ENCODE measurements at regions not wholly inside any gene's neighbourhood (a gene's known extent, or its start where the extent isn't known, plus 50 kb on each side); places are given as distances from the start of the nearest gene placed in this dataset.

DNA sequence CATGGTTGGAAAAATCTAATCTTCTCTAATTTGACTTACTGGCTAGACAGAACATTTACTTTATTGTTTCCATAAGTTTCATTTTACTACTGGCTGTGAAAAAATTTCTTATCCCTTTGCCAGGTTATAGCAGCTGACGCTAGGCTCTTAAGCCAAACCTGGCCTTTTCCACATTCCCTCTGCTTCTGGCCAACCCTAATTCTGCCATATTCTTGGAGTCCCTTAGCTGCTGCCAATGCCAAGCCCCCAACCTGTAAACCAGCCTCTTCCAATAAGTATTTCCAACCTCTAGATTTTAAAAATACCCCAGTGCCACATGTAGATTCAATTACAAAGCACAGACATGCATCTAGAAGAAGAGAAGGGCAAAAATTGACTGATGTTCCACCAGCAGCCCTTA, 452.3 kb upstream of the MEX3C start:
- Histone ChIP-seq H3K36me3 (ENCODE audit: control insufficient read depth in 4 of 4, insufficient read depth in 4 of 4, low read length in 4 of 4) (no peaks in the 10 kb centered on the region), H3K9me3 (ENCODE audit: control insufficient read depth in 4 of 4, insufficient read depth in 3 of 4, low read length in 3 of 4) (peaks cover 0 to 2% (median 0%) of the 10 kb centered on the region in 4 donors), H3K4me1 (ENCODE audit: control insufficient read depth in 5 of 5, insufficient read depth in 5 of 5, low read length in 5 of 5) (no peaks in the 10 kb centered on the region), H3K27ac (ENCODE audit: low read depth in 1 of 2, low read length in 1 of 2) (no peak overlapping the region), H3K4me3 (no peak overlapping the region), H3K27me3 (ENCODE audit: control insufficient read depth in 3 of 3, insufficient read depth in 3 of 3, low read length in 2 of 3) (no peaks in the 10 kb centered on the region), H3K9ac (ENCODE audit: insufficient read depth in 1 of 2, low read length in 2 of 2) (no peak overlapping the region)
- DNase-seq (no peak), ATAC-seq (ENCODE audit: insufficient read depth, low FRiP score) (no peak)
- WGBS, 2 donors, result 92 to 96% methylated on average over 1 of the region's 1 CpG
- TF ChIP-seq, protein P1, sequence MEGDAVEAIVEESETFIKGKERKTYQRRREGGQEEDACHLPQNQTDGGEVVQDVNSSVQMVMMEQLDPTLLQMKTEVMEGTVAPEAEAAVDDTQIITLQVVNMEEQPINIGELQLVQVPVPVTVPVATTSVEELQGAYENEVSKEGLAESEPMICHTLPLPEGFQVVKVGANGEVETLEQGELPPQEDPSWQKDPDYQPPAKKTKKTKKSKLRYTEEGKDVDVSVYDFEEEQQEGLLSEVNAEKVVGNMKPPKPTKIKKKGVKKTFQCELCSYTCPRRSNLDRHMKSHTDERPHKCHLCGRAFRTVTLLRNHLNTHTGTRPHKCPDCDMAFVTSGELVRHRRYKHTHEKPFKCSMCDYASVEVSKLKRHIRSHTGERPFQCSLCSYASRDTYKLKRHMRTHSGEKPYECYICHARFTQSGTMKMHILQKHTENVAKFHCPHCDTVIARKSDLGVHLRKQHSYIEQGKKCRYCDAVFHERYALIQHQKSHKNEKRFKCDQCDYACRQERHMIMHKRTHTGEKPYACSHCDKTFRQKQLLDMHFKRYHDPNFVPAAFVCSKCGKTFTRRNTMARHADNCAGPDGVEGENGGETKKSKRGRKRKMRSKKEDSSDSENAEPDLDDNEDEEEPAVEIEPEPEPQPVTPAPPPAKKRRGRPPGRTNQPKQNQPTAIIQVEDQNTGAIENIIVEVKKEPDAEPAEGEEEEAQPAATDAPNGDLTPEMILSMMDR (IDR thresholded peaks at IDR 0.05; ENCODE audit: control extremely low read depth, extremely low read depth), result no peak

DNA sequence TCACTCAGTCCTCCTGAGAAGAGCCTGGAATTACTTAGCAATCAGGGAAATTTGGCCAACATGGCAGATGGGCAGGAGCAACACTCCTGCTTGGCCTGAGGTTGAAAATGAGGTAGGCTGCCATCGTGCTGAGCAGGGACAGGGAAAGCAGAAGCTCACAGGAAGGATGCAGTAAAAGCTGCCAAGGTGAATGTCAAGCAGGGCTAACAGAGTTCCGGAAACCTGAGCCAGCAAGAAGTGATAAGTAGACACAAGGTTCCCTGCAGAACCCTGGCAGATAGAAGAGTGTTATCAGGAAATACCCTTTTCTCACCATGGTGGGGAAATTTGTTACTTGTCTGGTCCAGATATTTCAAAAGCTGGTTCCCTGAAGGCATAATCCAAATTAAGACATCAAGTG, 454.3 kb upstream of the MEX3C start:
- H3K4me1 ChIP-seq (ENCODE audit: control insufficient read depth in 5 of 5, insufficient read depth in 5 of 5, low read length in 5 of 5), result no peaks in the 10 kb centered on the region
- no peak for DNase-seq
- 66 to 78% methylated on average over 2 of the region's 2 CpGs for WGBS, 2 donors
- no peaks in the 10 kb centered on the region for H3K36me3 ChIP-seq (ENCODE audit: control insufficient read depth in 4 of 4, insufficient read depth in 4 of 4, low read length in 4 of 4)
- no peak overlapping the region for H3K27ac ChIP-seq (ENCODE audit: low read depth in 1 of 2, low read length in 1 of 2)
- no peak for ATAC-seq (ENCODE audit: insufficient read depth, low FRiP score)
- TF ChIP-seq, protein P1 (IDR thresholded peaks at IDR 0.05; ENCODE audit: control extremely low read depth, extremely low read depth), result no peak
- H3K4me3 ChIP-seq, result no peak overlapping the region
- H3K9me3 ChIP-seq (ENCODE audit: control insufficient read depth in 4 of 4, insufficient read depth in 3 of 4, low read length in 3 of 4), result peaks cover 0 to 2% (median 0%) of the 10 kb centered on the region in 4 donors
- H3K9ac ChIP-seq (ENCODE audit: insufficient read depth in 1 of 2, low read length in 2 of 2), result no peak overlapping the region
- no peaks in the 10 kb centered on the region for H3K27me3 ChIP-seq (ENCODE audit: control insufficient read depth in 3 of 3, insufficient read depth in 3 of 3, low read length in 2 of 3)

DNA sequence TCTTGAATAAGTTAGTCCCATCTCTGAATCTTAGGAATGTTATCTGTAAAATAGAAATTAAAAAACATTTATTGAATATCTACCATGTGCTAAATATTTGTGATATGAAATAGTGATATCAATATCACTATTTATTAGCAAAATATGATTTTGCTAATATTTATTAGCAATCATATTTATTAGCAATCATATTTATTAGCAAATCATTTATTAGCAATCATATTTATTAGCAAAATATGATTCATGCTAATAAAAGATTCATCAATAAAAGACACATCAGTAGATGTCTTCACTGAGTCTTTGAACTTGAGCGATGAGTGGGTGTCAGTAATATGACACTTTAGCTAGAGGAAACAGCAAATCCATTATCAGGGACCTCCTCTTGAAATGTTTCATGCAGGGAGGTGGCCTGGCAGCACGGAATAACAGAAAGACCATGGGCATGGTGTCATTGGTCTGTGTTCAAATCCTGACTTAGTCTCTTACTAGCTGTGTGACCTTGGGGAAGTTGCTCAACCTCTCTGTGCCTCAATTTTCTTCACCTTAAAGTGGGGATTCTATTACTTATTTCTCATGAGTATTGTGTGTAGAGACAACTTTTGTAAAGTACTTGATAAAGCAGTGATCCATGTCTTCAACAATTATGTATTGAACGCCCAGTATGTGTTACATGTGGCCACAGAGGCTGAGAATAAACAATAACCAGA, 456.2 kb upstream of the MEX3C start:
- DNase-seq (no peak), ATAC-seq (ENCODE audit: insufficient read depth, low FRiP score) (no peak)
- TF ChIP-seq, protein P1 (IDR thresholded peaks at IDR 0.05; ENCODE audit: control extremely low read depth, extremely low read depth), result no peak
- Histone ChIP-seq H3K36me3 (ENCODE audit: control insufficient read depth in 4 of 4, insufficient read depth in 4 of 4, low read length in 4 of 4) (no peaks in the 10 kb centered on the region), H3K4me1 (ENCODE audit: control insufficient read depth in 5 of 5, insufficient read depth in 5 of 5, low read length in 5 of 5) (no peaks in the 10 kb centered on the region), H3K27ac (ENCODE audit: low read depth in 1 of 2, low read length in 1 of 2) (no peak overlapping the region), H3K9ac (ENCODE audit: insufficient read depth in 1 of 2, low read length in 2 of 2) (no peak overlapping the region), H3K4me3 (no peak overlapping the region), H3K9me3 (ENCODE audit: control insufficient read depth in 4 of 4, insufficient read depth in 3 of 4, low read length in 3 of 4) (peaks cover 0 to 2% (median 0%) of the 10 kb centered on the region in 4 donors), H3K27me3 (ENCODE audit: control insufficient read depth in 3 of 3, insufficient read depth in 3 of 3, low read length in 2 of 3) (no peaks in the 10 kb centered on the region)
- WGBS, 2 donors, result 75 to 83% methylated on average over 3 of the region's 3 CpGs

All from lung (tissue), 11 donors.